ENCODE measurements at regions not wholly inside any gene's neighbourhood (a gene's known extent, or its start where the extent isn't known, plus 50 kb on each side); places are given as distances from the start of the nearest gene placed in this dataset.

GRCh38 chr10:78512205-78512550 lies 478.5 kb downstream of the RPS24 start:
- Histone ChIP-seq H3K27me3 (no peaks in the 10 kb centered on the region), H3K27ac (peak overlapping the region in 1 of 2 donors; percentile 6), H3K9me3 (no peaks in the 10 kb centered on the region), H3K36me3 (no peaks in the 10 kb centered on the region), H3K4me1 (ENCODE audit: insufficient read depth) (peaks cover 46% of the 10 kb centered on the region), H3K4me3 (no peak overlapping the region)
- DNase-seq: no peak
- no peak for TF ChIP-seq EP300 (IDR thresholded peaks at IDR 0.05)
- no peak for TF ChIP-seq POLR2A (IDR thresholded peaks at IDR 0.05)
- TF ChIP-seq CTCF (IDR thresholded peaks at IDR 0.05): no peak
- WGBS, 3 donors: 55 to 66% (median 66%) methylated on average over 3 of the region's 3 CpGs
- intact Hi-C loops (cut with DNase I): no loop called here

GRCh38 chr10:78513330-78513729 lies 479.7 kb downstream of the RPS24 start:
- Histone ChIP-seq H3K27me3 (no peaks in the 10 kb centered on the region), H3K27ac (no peak overlapping the region), H3K4me1 (ENCODE audit: insufficient read depth) (peaks cover 41% of the 10 kb centered on the region), H3K9me3 (no peaks in the 10 kb centered on the region), H3K36me3 (no peaks in the 10 kb centered on the region), H3K4me3 (no peak overlapping the region)
- intact Hi-C loops (cut with DNase I): no loop called here
- DNase-seq: no peak
- TF ChIP-seq CTCF (IDR thresholded peaks at IDR 0.05) (no peak), POLR2A (IDR thresholded peaks at IDR 0.05) (no peak), EP300 (IDR thresholded peaks at IDR 0.05) (no peak)
- WGBS, 3 donors: 32 to 62% (median 37%) methylated on average over 2 of the region's 2 CpGs

- Histone ChIP-seq H3K9me3 (no peaks in the 10 kb centered on the region), H3K27me3 (no peaks in the 10 kb centered on the region), H3K4me3 (no peak overlapping the region), H3K27ac (no peak overlapping the region), H3K36me3 (no peaks in the 10 kb centered on the region), H3K4me1 (ENCODE audit: insufficient read depth) (peaks cover 41% of the 10 kb centered on the region)
- TF ChIP-seq EP300 (IDR thresholded peaks at IDR 0.05) (no peak), POLR2A (IDR thresholded peaks at IDR 0.05) (no peak), CTCF (IDR thresholded peaks at IDR 0.05) (no peak)
- intact Hi-C loops (cut with DNase I): no loop called here
- no peak for DNase-seq
- WGBS, 3 donors: 95 to 100% (median 97%) methylated on average over 3 of the region's 3 CpGs
Observed at GRCh38 chr10:78513986-78514385, 480.3 kb downstream of the RPS24 start.

GRCh38 chr10:78514459-78514858 lies 480.8 kb downstream of the RPS24 start:
- no peak for TF ChIP-seq CTCF (IDR thresholded peaks at IDR 0.05)
- no peak for TF ChIP-seq POLR2A (IDR thresholded peaks at IDR 0.05)
- no peak for TF ChIP-seq EP300 (IDR thresholded peaks at IDR 0.05)
- H3K36me3 ChIP-seq: no peaks in the 10 kb centered on the region
- H3K4me1 ChIP-seq (ENCODE audit: insufficient read depth): peaks cover 41% of the 10 kb centered on the region

More at GRCh38 chr10:78514459-78514858, 480.8 kb downstream of the RPS24 start:
- whole genome bisulfite sequencing, 3 donors: 47 to 67% (median 59%) methylated on average over 4 of the region's 4 CpGs
- DNase-seq: no peak
- intact Hi-C loops (cut with DNase I): no loop called here
- Histone ChIP-seq H3K9me3 (no peaks in the 10 kb centered on the region), H3K4me3 (no peak overlapping the region), H3K27me3 (no peaks in the 10 kb centered on the region), H3K27ac (peak overlapping the region in 1 of 2 donors; percentile 4)
